C1 segment of cervical spinal cord (tissue), 14 donors: ENCODE measurements at regions not wholly inside any gene's neighbourhood (a gene's known extent, or its start where the extent isn't known, plus 50 kb on each side); places are given as distances from the start of the nearest gene placed in this dataset.

Source experiments
- DNase-seq, 14 donors: peaks; one replicate each; lab custom pipeline; 2025; lab: John Stamatoyannopoulos, UW

- DNase-seq, result no peak
These were observed 312.2 kb upstream of the SPRED2 start for GRCh38 chr2:65744477-65745200.

- DNase-seq, result no peak
These were observed 310.6 kb upstream of the SPRED2 start for GRCh38 chr2:65742977-65743376.

GRCh38 chr2:65739927-65740326, 307.5 kb upstream of the SPRED2 start:
- DNase-seq, result no peak

- no peak for DNase-seq
These were observed 305.1 kb upstream of the SPRED2 start for GRCh38 chr2:65737452-65738011.

GRCh38 chr2:65731476-65731875, 299.1 kb upstream of the SPRED2 start:
- no peak for DNase-seq

GRCh38 chr2:65730186-65730585, 297.8 kb upstream of the SPRED2 start:
- DNase-seq, result no peak

GRCh38 chr2:65729246-65729645, 296.8 kb upstream of the SPRED2 start:
- DNase-seq, result no peak

GRCh38 chr2:65728477-65729180, 296.2 kb upstream of the SPRED2 start:
- peak in 1 of 14 donors; percentile 3 for DNase-seq

- DNase-seq, result no peak
These were observed 295.4 kb upstream of the SPRED2 start for GRCh38 chr2:65727816-65728215.

GRCh38 chr2:65727381-65727780, 295.0 kb upstream of the SPRED2 start:
- no peak for DNase-seq

- DNase-seq, result no peak
These were observed 292.4 kb upstream of the SPRED2 start for GRCh38 chr2:65724752-65725151.

GRCh38 chr2:65724336-65724735, 291.9 kb upstream of the SPRED2 start:
- no peak for DNase-seq

- DNase-seq, result peak in 5 of 14 donors; percentile 1 to 22 (median 19)
These were observed 289.8 kb upstream of the SPRED2 start for GRCh38 chr2:65722028-65722778.

- DNase-seq, result no peak
These were observed 284.3 kb upstream of the SPRED2 start for GRCh38 chr2:65716698-65717097.

- DNase-seq, result no peak
These were observed 282.9 kb upstream of the SPRED2 start for GRCh38 chr2:65715323-65715722.

- DNase-seq, result no peak
These were observed 282.5 kb upstream of the SPRED2 start for GRCh38 chr2:65714866-65715265.

- no peak for DNase-seq
These were observed 279.5 kb upstream of the SPRED2 start for GRCh38 chr2:65711863-65712262.

GRCh38 chr2:65710779-65711295, 278.4 kb upstream of the SPRED2 start:
- no peak for DNase-seq

- no peak for DNase-seq
These were observed 278.0 kb upstream of the SPRED2 start for GRCh38 chr2:65710356-65710755.

GRCh38 chr2:65708086-65708485, 275.7 kb upstream of the SPRED2 start:
- no peak for DNase-seq

GRCh38 chr2:65706411-65706810, 274.0 kb upstream of the SPRED2 start:
- no peak for DNase-seq

- DNase-seq, result no peak
These were observed 268.8 kb upstream of the SPRED2 start for GRCh38 chr2:65701191-65701590.
